ENCODE measurements at regions not wholly inside any gene's neighbourhood (a gene's known extent, or its start where the extent isn't known, plus 50 kb on each side); places are given as distances from the start of the nearest gene placed in this dataset.

GRCh38 chr13:104251931-104252330, 1185.7 kb upstream of the SLC10A2 start:
- TF ChIP-seq GATA2 (IDR thresholded peaks at IDR 0.05; ENCODE audit: low read depth, low read length) (no peak), GATA3 (IDR thresholded peaks at IDR 0.05; ENCODE audit: low read depth, low read length) (no peak)

All from SH-SY5Y (cell line).